Panc1 (cell line): ENCODE measurements at regions not wholly inside any gene's neighbourhood (a gene's known extent, or its start where the extent isn't known, plus 50 kb on each side); places are given as distances from the start of the nearest gene placed in this dataset.

Source experiments
- ATAC-seq: fragments of 200-7000 bp; cut with Tn5 transposase; 2 replicates; pipeline ENCODE4 v1.9.1; 2020; ENCODE audit warnings: mild to moderate bottlenecking, moderate library complexity
- BruUV-seq: library from RNA; stranded (reverse); fragments of 400-500 nt; replicated peaks from 2 replicates; lab custom pipeline; 2021; lab: Mats Ljungman, UMichigan
- CTCF ChIA-PET: fragments of 300-600 bp; sonication (Branson Sonifier 250); formaldehyde crosslinking; loops from one replicate; lab custom pipeline; 2022; ENCODE audit warnings: antibody characterized with exemption; lab: Charles Lee
- POLR2A ChIA-PET: fragments of 300-600 bp; sonication (Branson Sonifier 250); formaldehyde crosslinking; loops from one replicate; lab custom pipeline; 2022; ENCODE audit warnings: antibody characterized with exemption; lab: Charles Lee
- DNase-seq: peaks from one replicate; pipeline ENCODE4 v3.0.0-alpha.2; 2010; ENCODE audit warnings: low read depth, low spot score
- H3K27ac ChIP-seq: 2 replicates; pipeline ENCODE4 v1.5.1; 2011; ENCODE audit warnings: mild to moderate bottlenecking, low read length, inconsistent platforms
- H3K27me3 ChIP-seq: fragments of 200-500 bp; sonication (Bioruptor generic); 2 replicates; pipeline ENCODE4 v1.6.0; 2014; ENCODE audit warnings: low read length, inconsistent platforms; ENCODE audit not compliant: control insufficient read depth, insufficient read depth
- H3K36me3 ChIP-seq: fragments of 200-500 bp; sonication (Bioruptor generic); 2 replicates; pipeline ENCODE4 v1.5.1; 2014; ENCODE audit warnings: inconsistent platforms, mild to moderate bottlenecking, low read length, moderate library complexity; ENCODE audit not compliant: control insufficient read depth, insufficient read depth
- H3K4me1 ChIP-seq: 2 replicates; pipeline ENCODE4 v1.5.1; 2011; ENCODE audit warnings: inconsistent platforms, mild to moderate bottlenecking, low read length, moderate library complexity; ENCODE audit not compliant: control insufficient read depth, insufficient read depth
- H3K4me3 ChIP-seq, 2 experiments: 2 replicates each; pipeline ENCODE4 v1.5.1; 2011 to 2012; ENCODE audit warnings: low read depth in 2 of 2, low read length in 2 of 2, mild to moderate bottlenecking in 2 of 2, inconsistent platforms in 1 of 2, moderate library complexity in 1 of 2
- H3K9me3 ChIP-seq: fragments of 200-500 bp; sonication (Bioruptor generic); 2 replicates; pipeline ENCODE4 v1.5.1; 2014; ENCODE audit warnings: low read depth, mild to moderate bottlenecking, inconsistent platforms, low read length, moderate library complexity; ENCODE audit not compliant: control insufficient read depth, insufficient read depth
- CTCF ChIP-seq: fragments of 450-650 bp; IDR thresholded peaks from 2 replicates; pipeline ENCODE4 v1.5.1; 2017; ENCODE audit warnings: mild to moderate bottlenecking
- POLR2AphosphoS5 ChIP-seq: IDR thresholded peaks from 2 replicates; pipeline ENCODE4 v1.6.1; 2012; ENCODE audit warnings: mild to moderate bottlenecking, low read depth, low read length, moderate library complexity
- REST ChIP-seq, 2 experiments: IDR thresholded peaks; 2 replicates each; pipeline ENCODE4 v1.6.1; 2011 to 2012; ENCODE audit warnings: low read depth in 2 of 2, control low read depth in 1 of 2, low read length in 1 of 2, mild to moderate bottlenecking in 1 of 2, moderate library complexity in 1 of 2; ENCODE audit not compliant: insufficient read depth in 1 of 2
- SIN3A ChIP-seq: IDR thresholded peaks from 2 replicates; pipeline ENCODE4 v1.6.1; 2012; ENCODE audit warnings: low read depth, mild to moderate bottlenecking, low read length, moderate library complexity, borderline replicate concordance; ENCODE audit not compliant: insufficient read depth
- TCF7L2 ChIP-seq: IDR thresholded peaks from 2 replicates; pipeline ENCODE4 v1.6.1; 2011; ENCODE audit warnings: mild to moderate bottlenecking, low read depth, low read length, inconsistent platforms
- in situ Hi-C: cut with HindIII; loops from 2 replicates; pipeline ENCODE4 v1.10.0; 2016; ENCODE audit warnings: low sequenced_read_pairs, low pct_unique_long_range_greater_than_20kb
- intact Hi-C: fragments of 100-400 bp; cut with micrococcal nuclease; formaldehyde crosslinking; loops from one replicate; pipeline ENCODE4 v1.10.0; 2022; ENCODE audit not compliant: unreplicated experiment

- H3K4me1 ChIP-seq: no peaks in the 10 kb centered on the region
- ATAC-seq (no peak), DNase-seq (no peak)
- ChIA-PET CTCF (no interaction called here), POLR2A (no interaction called here)
- intact Hi-C loops (no loop called here), in situ Hi-C loops (no loop called here)
- H3K36me3 ChIP-seq: no peaks in the 10 kb centered on the region
- no peak for TF ChIP-seq CTCF
- no peak for TF ChIP-seq TCF7L2
- TF ChIP-seq SIN3A: no peak
- no peak for TF ChIP-seq POLR2AphosphoS5
- no peaks in the 10 kb centered on the region for H3K9me3 ChIP-seq
- no peaks in the 10 kb centered on the region for H3K27me3 ChIP-seq
- BruUV-seq: no TSS peak
- H3K4me3 ChIP-seq: no peak overlapping the region
- no peak overlapping the region for H3K27ac ChIP-seq
Measured at GRCh38 chr18:2146754-2147153, 424.6 kb downstream of the METTL4 start.

- ATAC-seq: no peak
- intact Hi-C loops: no loop called here
- ChIA-PET POLR2A (no interaction called here), CTCF (no interaction called here)
- H3K36me3 ChIP-seq: no peaks in the 10 kb centered on the region
- TF ChIP-seq REST (IDR thresholded peaks at IDR 0.05; ENCODE audit: insufficient read depth in 1 of 2, low read depth in 2 of 2, low read length in 1 of 2): no peak
- TF ChIP-seq SIN3A: no peak
- no peak for TF ChIP-seq CTCF
- no peak for TF ChIP-seq POLR2AphosphoS5
- TF ChIP-seq TCF7L2: no peak
- H3K27me3 ChIP-seq: no peaks in the 10 kb centered on the region
- H3K9me3 ChIP-seq: no peaks in the 10 kb centered on the region
- no peak for DNase-seq
- no peaks in the 10 kb centered on the region for H3K4me1 ChIP-seq
- in situ Hi-C loops: no loop called here
- H3K27ac ChIP-seq: no peak overlapping the region
- no TSS peak for BruUV-seq
- H3K4me3 ChIP-seq: no peak overlapping the region
Measured at GRCh38 chr18:2147476-2148230, 423.7 kb downstream of the METTL4 start.
